ENCODE measurements at regions not wholly inside any gene's neighbourhood (a gene's known extent, or its start where the extent isn't known, plus 50 kb on each side); places are given as distances from the start of the nearest gene placed in this dataset.

DNA sequence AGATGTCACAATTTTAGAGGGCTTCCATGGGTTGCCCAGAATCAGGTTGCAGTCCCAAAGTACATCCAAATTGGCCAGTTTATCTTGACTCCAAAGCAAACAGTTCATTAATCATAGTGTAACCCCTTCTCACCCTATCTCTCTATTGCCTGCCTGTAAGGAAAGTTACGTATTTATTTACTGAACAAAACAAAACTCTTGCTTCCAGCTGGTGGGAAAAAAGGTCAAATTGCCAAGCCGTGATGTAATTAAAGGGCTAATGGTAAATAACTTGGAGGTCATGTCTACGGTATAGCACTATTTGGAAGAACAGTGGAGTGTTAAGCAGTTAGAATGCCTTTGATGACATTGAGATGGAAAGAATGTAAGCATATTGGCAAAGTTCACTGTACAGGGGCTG is 214.0 kb downstream of the DLEU7 start:
- ChIA-PET POLR2A (no interaction called here), CTCF (no interaction called here)
- 100% methylated on average over 2 of the region's 3 CpGs for WGBS (ENCODE audit: insufficient coverage)
- no peak overlapping the region for H3K27ac Mint-ChIP-seq
- TF ChIP-seq, protein P1, sequence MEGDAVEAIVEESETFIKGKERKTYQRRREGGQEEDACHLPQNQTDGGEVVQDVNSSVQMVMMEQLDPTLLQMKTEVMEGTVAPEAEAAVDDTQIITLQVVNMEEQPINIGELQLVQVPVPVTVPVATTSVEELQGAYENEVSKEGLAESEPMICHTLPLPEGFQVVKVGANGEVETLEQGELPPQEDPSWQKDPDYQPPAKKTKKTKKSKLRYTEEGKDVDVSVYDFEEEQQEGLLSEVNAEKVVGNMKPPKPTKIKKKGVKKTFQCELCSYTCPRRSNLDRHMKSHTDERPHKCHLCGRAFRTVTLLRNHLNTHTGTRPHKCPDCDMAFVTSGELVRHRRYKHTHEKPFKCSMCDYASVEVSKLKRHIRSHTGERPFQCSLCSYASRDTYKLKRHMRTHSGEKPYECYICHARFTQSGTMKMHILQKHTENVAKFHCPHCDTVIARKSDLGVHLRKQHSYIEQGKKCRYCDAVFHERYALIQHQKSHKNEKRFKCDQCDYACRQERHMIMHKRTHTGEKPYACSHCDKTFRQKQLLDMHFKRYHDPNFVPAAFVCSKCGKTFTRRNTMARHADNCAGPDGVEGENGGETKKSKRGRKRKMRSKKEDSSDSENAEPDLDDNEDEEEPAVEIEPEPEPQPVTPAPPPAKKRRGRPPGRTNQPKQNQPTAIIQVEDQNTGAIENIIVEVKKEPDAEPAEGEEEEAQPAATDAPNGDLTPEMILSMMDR (IDR thresholded peaks at IDR 0.05): no peak
- TF ChIP-seq EZH2 (IDR thresholded peaks at IDR 0.05; ENCODE audit: borderline replicate concordance, insufficient read depth, low read depth, low read length, poor library complexity, severe bottlenecking): no peak
- DNase-seq (no peak), ATAC-seq (ENCODE audit: low read depth) (no peak)
- Histone ChIP-seq H3K36me3 (replicated peaks in 1 of 2; ENCODE audit: control extremely low read depth in 1 of 2, control insufficient read depth in 1 of 2, extremely low read depth in 1 of 2, insufficient read depth in 2 of 2, low read length in 1 of 2) (no peaks in the 10 kb centered on the region), H3K27ac (ENCODE audit: low read length in 2 of 2) (no peak overlapping the region), H3K4me3 (ENCODE audit: control extremely low read depth in 1 of 5, extremely low read depth in 1 of 5, insufficient read depth in 1 of 5, low read depth in 2 of 5, low read length in 4 of 5) (no peak overlapping the region), H3K9ac (ENCODE audit: low read length) (no peak overlapping the region), H3K4me1 (ENCODE audit: control insufficient read depth in 2 of 2, insufficient read depth in 2 of 2, low read length in 2 of 2) (peaks cover 11 to 15% of the 10 kb centered on the region in 2 donors), H3K9me3 (ENCODE audit: control extremely low read depth in 1 of 3, control insufficient read depth in 2 of 3, insufficient read depth in 1 of 3, low read length in 2 of 3) (no peaks in the 10 kb centered on the region), H2AFZ (ENCODE audit: insufficient read depth, low read depth, low read length, poor library complexity, severe bottlenecking) (no peak overlapping the region), H3K79me2 (ENCODE audit: control insufficient read depth, insufficient read depth, low read length) (no peaks in the 10 kb centered on the region), H3K4me2 (replicated peaks; ENCODE audit: low read depth, low read length, poor library complexity, severe bottlenecking) (no peak overlapping the region), H4K20me1 (ENCODE audit: control insufficient read depth, insufficient read depth, low read length, poor library complexity, severe bottlenecking) (no peaks in the 10 kb centered on the region), H3K27me3 (replicated peaks in 1 of 4; ENCODE audit: control extremely low read depth in 1 of 4, control insufficient read depth in 3 of 4, insufficient read depth in 4 of 4, low read length in 3 of 4) (no peaks in the 10 kb centered on the region)
- peaks cover 34% of the 10 kb centered on the region for H3K4me1 Mint-ChIP-seq
- no peak overlapping the region for H3K4me3 Mint-ChIP-seq
- intact Hi-C loops (cut with micrococcal nuclease): no loop called here
- H3K27me3 Mint-ChIP-seq: no peaks in the 10 kb centered on the region
- H3K9me3 Mint-ChIP-seq (ENCODE audit: insufficient read depth): no peaks in the 10 kb centered on the region

DNA sequence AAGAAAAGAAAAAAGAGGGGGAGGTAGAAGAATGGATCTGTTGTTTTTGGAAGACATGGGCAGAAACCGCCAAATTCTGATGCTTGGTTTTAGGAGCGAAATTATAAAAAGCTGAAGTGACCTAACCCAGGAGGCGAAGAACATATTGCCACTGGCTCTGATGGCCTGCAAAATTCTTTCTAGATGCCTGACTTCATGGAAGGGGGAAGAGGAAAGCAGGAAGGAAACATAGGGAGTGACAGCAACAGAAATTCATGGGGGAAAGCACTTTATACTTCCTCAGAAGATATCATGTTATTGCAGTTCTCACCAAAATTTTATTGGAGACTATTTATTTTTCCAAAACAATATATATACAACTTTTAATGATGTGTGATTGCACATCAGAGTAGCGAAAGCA is 213.5 kb downstream of the DLEU7 start:
- no peak overlapping the region for H2AFZ ChIP-seq (ENCODE audit: insufficient read depth, low read depth, low read length, poor library complexity, severe bottlenecking)
- no peaks in the 10 kb centered on the region for H3K9me3 ChIP-seq (ENCODE audit: control extremely low read depth in 1 of 3, control insufficient read depth in 2 of 3, insufficient read depth in 1 of 3, low read length in 2 of 3)
- H4K20me1 ChIP-seq (ENCODE audit: control insufficient read depth, insufficient read depth, low read length, poor library complexity, severe bottlenecking): no peaks in the 10 kb centered on the region
- WGBS (ENCODE audit: insufficient coverage): 100% methylated on average over 3 of the region's 4 CpGs
- no peaks in the 10 kb centered on the region for H3K79me2 ChIP-seq (ENCODE audit: control insufficient read depth, insufficient read depth, low read length)
- TF ChIP-seq EZH2 (IDR thresholded peaks at IDR 0.05; ENCODE audit: borderline replicate concordance, insufficient read depth, low read depth, low read length, poor library complexity, severe bottlenecking): no peak
- TF ChIP-seq, protein P1 (IDR thresholded peaks at IDR 0.05): no peak
- ChIA-PET CTCF (no interaction called here), POLR2A (no interaction called here)
- H3K4me1 ChIP-seq (ENCODE audit: control insufficient read depth in 2 of 2, insufficient read depth in 2 of 2, low read length in 2 of 2): peaks cover 16 to 20% of the 10 kb centered on the region in 2 donors
- no peak overlapping the region for H3K27ac Mint-ChIP-seq
- no peak overlapping the region for H3K27ac ChIP-seq (ENCODE audit: low read length in 2 of 2)
- H3K9ac ChIP-seq (ENCODE audit: low read length): no peak overlapping the region
- intact Hi-C loops (cut with micrococcal nuclease): loop anchor here (10.0 kb wide), 1 partner anchor 265 kb away; no protein-coding TSS in a partner anchor
- no peaks in the 10 kb centered on the region for H3K27me3 Mint-ChIP-seq
- H3K4me2 ChIP-seq (replicated peaks; ENCODE audit: low read depth, low read length, poor library complexity, severe bottlenecking): no peak overlapping the region
- H3K4me3 Mint-ChIP-seq: no peak overlapping the region
- H3K4me3 ChIP-seq (ENCODE audit: control extremely low read depth in 1 of 5, extremely low read depth in 1 of 5, insufficient read depth in 1 of 5, low read depth in 2 of 5, low read length in 4 of 5): no peak overlapping the region
- no peak for DNase-seq
- no peaks in the 10 kb centered on the region for H3K9me3 Mint-ChIP-seq (ENCODE audit: insufficient read depth)
- ATAC-seq (ENCODE audit: low read depth): no peak
- H3K4me1 Mint-ChIP-seq: peaks cover 38% of the 10 kb centered on the region
- no peaks in the 10 kb centered on the region for H3K27me3 ChIP-seq (replicated peaks in 1 of 4; ENCODE audit: control extremely low read depth in 1 of 4, control insufficient read depth in 3 of 4, insufficient read depth in 4 of 4, low read length in 3 of 4)
- H3K36me3 ChIP-seq (replicated peaks in 1 of 2; ENCODE audit: control extremely low read depth in 1 of 2, control insufficient read depth in 1 of 2, extremely low read depth in 1 of 2, insufficient read depth in 2 of 2, low read length in 1 of 2): no peaks in the 10 kb centered on the region
